ENCODE measurements at regions not wholly inside any gene's neighbourhood (a gene's known extent, or its start where the extent isn't known, plus 50 kb on each side); places are given as distances from the start of the nearest gene placed in this dataset.
A peak's percentile ranks its signal among the peaks of the same experiment; 100 is the strongest.

- DNase-seq = no peak
Measured at GRCh38 chr10:88083597-88083989, 220.2 kb downstream of the PTEN start.

DNA sequence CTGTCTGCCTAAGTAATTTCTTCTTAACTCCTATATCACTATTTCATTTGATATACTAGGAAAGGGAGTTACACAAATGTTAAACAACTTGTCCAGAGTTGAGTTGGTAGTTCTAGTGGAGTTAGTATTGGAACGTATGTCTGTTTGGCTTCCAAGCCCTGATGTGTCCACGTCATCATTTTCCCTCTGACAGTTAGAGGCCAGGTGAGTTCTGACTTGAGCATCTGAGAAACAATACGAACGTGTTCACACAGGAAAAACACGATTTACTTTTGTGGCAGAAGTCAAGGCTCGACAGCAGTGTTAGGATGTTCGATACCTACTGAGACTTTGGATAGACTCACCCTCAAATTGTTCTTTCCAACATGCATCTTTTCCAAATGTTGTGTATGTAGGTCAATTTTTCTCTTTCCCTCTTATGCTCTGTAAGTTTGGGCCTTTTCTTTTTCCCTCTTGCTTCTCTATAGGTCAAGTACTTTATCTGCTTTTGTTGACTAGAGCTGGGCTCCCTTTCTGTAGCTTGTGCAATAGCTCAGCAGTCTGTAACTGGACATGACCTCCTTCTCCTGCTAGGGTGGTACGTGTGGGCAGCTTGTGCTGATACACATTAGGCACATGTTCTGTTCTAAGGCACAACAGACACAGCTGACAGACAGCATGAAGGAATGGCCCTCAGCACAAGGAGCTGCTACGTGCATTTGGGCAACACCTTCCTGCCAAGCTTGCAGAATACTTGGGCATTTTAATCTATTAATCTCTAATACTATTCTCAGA is 222.9 kb downstream of the PTEN start:
- DNase-seq = no peak

- no peak for DNase-seq
Measured at GRCh38 chr10:88088441-88089340, 225.3 kb downstream of the PTEN start.

DNA sequence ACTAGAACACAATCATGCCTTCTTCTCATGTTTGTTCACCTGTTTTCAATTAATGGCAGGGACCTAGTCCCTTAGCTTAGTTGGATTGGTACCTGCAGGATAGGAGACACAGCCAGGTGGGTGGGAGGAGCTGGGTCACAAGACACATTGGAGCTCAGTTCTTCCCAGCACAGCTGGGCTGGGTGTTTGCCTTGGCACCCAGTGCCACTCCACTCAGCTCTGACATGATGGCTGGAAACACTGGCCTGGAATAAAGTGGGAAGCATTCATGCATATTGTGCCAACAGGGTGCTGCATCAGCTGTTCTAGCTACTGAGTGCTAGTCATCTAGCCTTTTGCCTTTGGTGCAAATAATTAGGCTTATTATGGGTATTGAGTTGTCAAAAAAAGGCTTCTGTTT is 226.1 kb downstream of the PTEN start:
- no peak for DNase-seq

DNA sequence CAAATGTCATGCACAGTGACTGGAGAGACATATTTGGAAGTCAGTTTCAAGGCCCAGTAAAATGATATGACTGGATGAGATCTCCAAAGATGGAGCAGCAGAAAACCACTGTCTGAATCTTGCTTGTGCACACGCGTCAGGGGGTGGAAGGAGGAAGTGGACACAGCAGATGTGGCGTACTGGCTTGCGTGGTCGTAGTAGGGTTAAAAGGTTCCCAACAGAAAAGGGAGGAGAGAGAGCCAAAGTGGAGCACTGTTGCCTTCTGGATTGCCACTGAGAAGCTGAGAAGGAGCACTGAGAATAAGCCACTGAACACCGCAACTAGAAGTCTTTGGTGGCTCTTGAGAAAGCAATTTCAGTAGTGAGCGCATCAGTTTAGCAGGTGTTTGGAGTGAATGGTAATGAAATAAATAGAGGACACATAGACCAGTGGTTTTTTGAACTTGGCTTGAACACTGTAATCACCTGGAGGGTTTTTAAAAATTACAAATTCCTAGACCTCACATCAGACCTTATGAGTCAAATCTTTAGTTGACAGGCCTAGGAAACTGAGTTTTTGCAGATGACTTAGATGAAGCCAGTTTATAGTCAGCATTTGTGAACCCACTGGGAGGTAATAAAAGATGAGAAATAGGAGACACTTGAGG is 227.3 kb downstream of the PTEN start:
- DNase-seq = no peak

DNA sequence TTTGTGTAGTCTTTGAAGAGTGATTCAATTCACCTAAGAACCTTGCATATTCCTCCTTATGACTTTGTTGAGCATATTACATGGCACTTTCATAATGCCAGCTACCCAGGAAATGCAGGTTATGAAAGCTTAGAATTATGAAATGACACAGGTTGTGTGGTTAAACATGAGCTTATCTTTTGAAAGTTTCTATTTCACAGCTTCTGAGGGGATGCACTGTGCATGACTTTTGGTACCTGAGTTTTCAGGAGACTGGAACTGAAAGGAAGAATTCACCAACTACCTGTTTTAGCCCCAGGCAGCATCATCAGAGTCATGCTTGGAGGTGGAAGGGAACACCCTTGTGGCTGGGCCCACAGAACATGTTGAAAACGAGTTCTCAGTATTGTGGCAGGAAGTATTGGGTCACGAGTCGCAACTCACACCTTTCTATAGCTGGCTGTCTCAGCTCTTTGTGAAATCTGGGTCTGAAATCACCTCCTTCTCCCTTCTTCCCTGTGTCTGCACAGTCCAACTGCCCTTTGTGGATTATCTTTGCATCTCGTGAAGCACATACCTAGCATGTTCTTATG is 228.2 kb downstream of the PTEN start:
- DNase-seq = no peak

DNA sequence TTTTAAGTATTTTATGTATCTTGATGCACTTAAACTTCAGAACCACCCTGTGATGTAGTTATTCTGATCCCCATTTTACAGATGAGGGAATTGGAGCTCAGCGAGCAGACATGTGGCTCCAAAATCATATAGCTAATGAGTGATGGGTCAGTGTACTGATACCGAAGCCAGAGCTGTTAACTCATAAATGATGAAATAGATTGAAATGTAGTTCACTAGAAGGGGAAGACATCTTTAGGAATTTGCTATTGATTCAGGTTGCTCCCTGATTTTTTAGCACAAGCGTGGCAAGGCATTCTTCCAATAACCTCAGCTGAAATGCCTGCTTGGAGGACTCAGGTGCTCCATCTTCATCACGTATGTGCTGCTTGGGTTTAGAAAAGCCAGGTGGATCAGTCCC is 228.8 kb downstream of the PTEN start:
- DNase-seq = no peak

- DNase-seq = peak; percentile 23
Measured at GRCh38 chr10:88092973-88093372, 229.5 kb downstream of the PTEN start.

DNA sequence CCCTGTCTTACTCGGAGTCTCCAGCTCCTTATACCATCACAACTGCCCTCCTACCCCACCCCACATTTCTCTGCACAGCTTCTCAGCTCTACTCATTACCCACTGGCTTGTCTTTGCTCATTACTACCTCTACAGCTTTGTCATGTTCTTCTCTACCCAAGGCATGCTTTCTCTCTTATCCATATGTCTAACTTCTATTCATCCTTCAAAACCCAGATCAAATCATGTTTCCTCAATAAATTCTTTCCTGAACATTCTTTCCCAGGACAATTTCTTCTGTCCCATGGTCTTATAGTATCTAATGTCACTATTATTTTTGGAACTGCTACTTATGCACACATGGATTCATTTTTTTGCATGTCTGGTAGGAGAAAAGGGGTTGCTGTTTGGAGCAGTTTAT is 231.4 kb downstream of the PTEN start:
- no peak for DNase-seq

GRCh38 chr10:88095223-88095721 is 231.8 kb downstream of the PTEN start:
- DNase-seq = no peak

DNA sequence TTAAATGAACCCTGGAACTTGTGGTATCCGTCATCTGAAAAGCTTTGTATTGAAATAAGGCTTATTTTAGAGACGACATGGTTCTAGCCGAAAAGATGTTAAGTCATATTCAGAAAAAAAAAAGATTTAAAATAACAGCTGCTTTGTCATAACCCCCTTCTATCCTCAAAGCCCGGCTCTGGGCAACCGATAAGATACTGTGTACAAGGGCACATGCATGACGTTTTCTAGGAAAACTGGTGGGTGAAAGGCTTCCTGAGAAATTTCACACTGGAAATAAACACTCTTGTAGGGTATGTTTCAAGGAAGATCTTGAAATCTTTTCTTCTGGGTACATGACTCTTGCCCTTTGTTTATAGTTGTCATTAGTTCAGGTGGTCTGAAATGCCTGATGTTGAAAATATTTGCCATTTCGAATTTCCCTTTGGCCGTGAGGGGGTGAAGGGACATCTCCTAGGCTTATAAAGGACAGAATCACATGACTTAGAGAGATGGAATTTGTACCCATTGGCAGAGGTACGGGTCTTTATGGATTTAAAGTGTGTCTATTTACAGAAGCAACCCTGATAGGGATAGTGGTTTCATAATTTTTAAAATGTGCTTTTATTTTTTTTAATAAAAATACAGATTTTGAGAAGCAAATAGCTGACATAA is 232.5 kb downstream of the PTEN start:
- DNase-seq = no peak

- no peak for DNase-seq
Measured at GRCh38 chr10:88097092-88097516, 233.7 kb downstream of the PTEN start.

DNA sequence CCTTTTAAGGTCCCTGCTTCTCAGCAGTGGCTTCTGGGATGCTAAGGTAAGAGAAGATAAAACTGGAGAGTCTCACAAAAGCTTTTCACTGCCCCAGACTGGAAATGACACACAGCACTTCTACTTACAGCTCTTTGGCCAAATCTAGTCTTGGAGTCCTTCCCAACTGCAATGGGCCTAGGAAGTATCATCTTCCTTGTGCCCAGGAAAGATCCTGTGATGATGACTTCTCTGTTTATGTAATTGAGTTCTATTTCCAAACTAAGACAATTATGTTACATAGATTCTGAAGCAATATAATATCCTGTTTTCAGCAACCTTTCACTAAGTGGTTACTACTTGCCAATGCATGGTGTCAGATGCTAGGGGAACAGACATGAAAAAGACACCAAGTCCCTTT is 234.1 kb downstream of the PTEN start:
- no peak for DNase-seq

DNA sequence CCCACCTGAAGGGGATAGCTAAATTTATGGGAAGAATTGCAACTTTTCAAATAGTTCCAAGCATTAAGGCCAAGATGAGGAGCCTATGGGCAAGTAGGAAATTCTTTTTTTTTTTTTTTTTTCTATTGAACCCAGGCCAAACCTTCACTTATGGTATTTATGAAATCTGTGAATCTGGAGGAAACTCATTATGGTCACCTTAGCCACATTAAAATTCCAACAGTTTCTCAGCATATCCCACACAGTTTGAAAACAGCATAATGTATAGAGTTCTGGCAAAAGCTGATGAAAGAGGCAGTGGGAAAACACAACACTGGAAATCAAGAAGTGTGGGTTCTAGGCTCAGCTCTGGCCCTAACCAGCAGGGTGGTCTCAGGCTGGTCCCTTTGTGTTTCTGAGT is 236.9 kb downstream of the PTEN start:
- no peak for DNase-seq

DNA sequence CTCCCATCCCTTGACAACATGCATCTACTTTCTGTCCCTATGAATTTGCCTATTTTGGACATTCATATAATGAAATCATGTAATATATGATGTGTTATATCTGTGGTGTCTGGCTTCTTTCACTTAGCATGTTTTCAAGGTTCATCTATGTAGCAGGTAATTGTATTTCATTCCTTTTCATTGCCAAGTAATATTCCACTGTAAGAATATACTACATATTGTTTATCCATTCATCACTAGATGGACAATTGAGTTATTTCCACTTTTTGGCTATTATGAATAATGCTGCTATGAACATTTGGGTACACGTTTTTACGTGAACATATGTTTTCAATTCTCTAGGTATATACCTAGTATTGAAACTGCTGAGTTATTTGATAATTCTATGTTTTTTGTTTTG is 238.2 kb downstream of the PTEN start:
- DNase-seq = no peak

DNA sequence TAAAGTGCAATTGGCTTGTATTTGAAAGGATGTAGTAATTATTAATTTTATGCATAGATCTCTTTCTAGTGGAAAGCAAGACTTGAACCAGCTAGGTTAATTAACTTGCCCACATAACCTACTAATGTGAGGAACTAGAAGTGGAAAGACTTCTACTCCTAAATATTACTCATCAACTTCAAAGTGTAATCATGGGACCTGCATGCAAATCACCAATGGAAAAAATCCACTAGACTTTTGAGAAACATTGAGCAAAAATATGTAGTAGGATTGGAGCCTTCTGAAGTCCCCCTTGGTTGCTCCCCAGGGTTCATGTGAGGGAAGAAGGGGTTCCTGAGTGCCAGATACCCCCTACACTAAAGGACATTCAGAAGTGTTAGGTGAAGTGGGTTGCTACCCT is 240.2 kb downstream of the PTEN start:
- no peak for DNase-seq

DNA sequence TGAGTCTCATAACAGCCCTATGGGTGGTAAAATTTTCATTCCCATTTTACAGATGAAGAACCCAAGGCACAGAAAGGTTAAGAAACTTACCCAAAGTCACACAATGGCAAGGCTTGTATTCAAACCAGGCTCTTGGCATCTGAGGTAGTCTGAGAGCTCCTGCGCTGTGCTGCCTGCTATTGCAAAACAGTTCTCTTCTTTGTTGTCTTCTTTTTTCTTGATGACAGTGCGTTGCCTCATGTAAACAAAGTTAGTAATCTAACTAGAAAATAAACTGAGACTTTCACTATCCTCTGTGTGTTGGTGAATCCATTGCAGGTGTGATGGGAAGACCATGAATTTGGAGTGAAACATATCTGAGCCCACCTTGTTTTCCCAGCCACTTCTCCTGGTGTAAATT is 240.8 kb downstream of the PTEN start:
- DNase-seq = no peak

DNA sequence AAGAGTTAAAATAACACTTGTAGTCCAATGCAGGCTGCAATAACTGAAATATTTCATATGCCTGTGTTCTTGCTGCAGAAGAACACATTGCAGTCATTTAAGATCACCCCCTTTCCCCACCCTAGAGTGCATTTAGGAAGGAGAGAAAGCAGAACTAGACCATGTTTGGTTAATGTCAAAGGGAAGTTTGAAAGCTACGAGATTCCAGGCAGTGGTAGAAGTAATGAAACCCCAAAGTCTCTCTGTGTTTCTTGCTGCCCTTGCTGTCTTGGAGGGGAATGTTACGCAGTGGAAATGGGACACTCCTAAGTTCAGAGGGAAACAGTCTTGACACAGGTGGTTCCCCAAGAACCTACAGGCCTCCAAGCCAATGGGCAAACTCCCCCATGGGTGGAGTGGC is 242.9 kb downstream of the PTEN start:
- no peak for DNase-seq

DNA sequence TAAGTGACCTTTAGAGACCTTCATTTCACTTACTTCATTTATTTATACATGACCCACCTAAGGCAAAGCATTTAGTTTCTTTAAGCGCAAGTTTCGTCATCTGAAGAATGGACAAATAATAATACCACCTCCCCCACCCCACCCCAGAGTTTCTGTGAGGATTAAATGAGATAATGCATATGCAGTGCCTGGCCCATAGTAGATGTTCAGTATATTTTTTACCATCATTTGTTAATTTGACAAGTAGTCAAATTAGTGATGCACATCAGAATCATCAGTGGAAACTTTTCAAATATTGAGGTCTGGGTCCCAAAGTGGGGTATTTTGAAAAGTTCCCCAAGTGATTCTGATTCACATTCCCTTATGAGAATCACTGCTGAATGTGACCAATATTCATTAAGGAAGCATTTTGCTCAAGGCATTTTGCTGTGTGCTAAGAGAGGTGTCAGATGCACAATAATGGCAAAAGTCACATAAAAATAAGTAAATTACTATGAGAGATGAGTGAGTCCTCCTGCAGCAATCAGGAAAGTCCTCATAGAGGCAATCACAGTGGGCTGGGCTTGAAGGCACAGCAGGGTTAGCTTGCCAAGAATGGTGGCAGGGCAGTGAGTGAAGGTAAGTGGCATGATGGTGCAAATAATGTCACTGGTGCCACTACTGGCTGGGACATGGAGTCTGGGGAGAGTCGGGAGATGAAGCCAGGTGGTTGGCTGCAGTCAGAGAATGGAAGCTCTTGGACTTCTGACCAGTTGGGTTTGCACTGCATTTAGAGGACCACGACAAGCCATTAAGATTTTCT is 244.1 kb downstream of the PTEN start:
- DNase-seq = no peak

- DNase-seq = no peak
Measured at GRCh38 chr10:88108115-88108610, 244.7 kb downstream of the PTEN start.

GRCh38 chr10:88110355-88110754 is 246.9 kb downstream of the PTEN start:
- no peak for DNase-seq

DNA sequence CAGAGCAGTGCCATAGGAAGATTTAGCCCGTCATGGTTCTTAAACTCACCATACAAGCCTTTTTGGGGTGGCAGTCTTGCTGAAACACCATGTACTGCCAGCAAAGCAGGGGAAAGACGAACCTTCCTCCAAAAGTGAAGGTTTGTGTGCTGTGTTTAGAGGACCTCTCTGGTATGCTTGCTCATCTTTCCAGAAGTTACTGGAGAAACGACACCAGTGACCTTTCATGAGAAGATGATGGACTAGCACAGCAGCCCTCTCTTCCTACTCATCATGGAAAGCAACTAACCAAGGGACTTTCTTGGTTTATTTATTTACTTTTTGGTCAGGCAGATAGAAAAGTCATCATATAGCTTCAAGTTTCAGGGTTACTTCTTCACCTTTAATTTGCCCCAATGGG is 247.4 kb downstream of the PTEN start:
- DNase-seq = no peak
